Ovary (tissue), 3 donors: ENCODE measurements at regions not wholly inside any gene's neighbourhood (a gene's known extent, or its start where the extent isn't known, plus 50 kb on each side); places are given as distances from the start of the nearest gene placed in this dataset.

ENCODE experiments used
- EP300 ChIP-seq: sonication (generic); formaldehyde crosslinking; IDR thresholded peaks from one replicate; pipeline ENCODE4 v1.6.1; 2017; ENCODE audit warnings: antibody characterized with exemption
- POLR2A ChIP-seq: fragments of 450-650 bp; IDR thresholded peaks from one replicate; pipeline ENCODE4 v1.6.1; 2017; ENCODE audit warnings: antibody characterized with exemption, mild to moderate bottlenecking, moderate library complexity
- TF ChIP-seq, protein P1 (sequence below), 3 donors: fragments of 450-650 bp in 2 of 3; fragments of 200-600 bp in 1 of 3; IDR thresholded peaks; one replicate each; pipeline versions ENCODE4 v1.5.1 to v1.8.0; 2016 to 2022; ENCODE audit warnings: antibody characterized with exemption in 3 of 3, mild to moderate bottlenecking in 1 of 3
- donor health status: DM: no; HTN: no; CAD: no.

DNA sequence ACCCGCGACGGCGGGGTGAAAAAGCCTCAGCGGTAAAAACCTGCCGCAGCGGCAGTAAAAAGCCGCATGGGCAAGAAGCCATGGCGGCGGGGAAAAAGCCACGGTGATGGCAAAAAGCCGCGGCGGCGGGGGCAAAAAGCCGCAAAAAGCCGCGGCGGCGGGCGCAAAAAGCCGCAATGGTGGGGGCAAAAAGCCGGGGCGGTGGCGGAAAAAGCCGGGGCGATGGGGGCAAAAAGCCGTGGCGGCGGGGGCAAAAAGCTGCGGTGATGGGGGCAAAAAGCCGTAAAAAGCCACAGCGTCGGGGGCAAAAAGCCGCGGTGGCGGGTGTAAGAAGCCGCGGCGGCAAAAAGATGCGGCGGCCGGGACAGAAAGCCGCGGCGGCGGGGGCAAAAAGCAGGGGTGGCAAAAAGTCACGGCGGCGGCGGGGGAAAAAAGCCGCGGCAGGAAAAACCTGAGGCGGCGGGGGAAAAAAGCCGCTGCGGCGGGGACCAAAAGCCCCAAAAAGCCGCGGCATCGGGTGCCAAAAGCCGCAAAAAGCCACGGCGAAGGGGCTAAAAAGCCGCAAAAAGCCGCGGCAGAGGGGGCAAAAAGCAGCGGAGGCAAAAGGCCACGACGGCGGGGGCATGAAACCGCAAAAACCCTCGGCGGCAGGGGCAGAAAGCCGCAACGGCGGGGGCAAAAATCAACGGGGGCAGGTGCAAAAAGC is 488.5 kb downstream of the ZNF33B start:
- TF ChIP-seq, protein P1, sequence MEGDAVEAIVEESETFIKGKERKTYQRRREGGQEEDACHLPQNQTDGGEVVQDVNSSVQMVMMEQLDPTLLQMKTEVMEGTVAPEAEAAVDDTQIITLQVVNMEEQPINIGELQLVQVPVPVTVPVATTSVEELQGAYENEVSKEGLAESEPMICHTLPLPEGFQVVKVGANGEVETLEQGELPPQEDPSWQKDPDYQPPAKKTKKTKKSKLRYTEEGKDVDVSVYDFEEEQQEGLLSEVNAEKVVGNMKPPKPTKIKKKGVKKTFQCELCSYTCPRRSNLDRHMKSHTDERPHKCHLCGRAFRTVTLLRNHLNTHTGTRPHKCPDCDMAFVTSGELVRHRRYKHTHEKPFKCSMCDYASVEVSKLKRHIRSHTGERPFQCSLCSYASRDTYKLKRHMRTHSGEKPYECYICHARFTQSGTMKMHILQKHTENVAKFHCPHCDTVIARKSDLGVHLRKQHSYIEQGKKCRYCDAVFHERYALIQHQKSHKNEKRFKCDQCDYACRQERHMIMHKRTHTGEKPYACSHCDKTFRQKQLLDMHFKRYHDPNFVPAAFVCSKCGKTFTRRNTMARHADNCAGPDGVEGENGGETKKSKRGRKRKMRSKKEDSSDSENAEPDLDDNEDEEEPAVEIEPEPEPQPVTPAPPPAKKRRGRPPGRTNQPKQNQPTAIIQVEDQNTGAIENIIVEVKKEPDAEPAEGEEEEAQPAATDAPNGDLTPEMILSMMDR (IDR thresholded peaks at IDR 0.05), result no peak
- no peak for TF ChIP-seq POLR2A
- TF ChIP-seq EP300, result no peak
